Endothelial cell of umbilical vein (primary cell): ENCODE measurements at regions not wholly inside any gene's neighbourhood (a gene's known extent, or its start where the extent isn't known, plus 50 kb on each side); places are given as distances from the start of the nearest gene placed in this dataset.

ENCODE experiments used
- BruUV-seq: library from RNA; stranded (reverse); fragments of 400-500 nt; replicated peaks from 2 replicates; lab custom pipeline; 2021; lab: Mats Ljungman, UMichigan
- CTCF ChIA-PET: fragments of 300-600, 350-600 bp; sonication (Branson Sonifier 250); formaldehyde crosslinking; loops from one replicate; lab custom pipeline; 2021; ENCODE audit warnings: antibody characterized with exemption, inconsistent platforms; lab: Charles Lee
- POLR2A ChIA-PET: fragments of 300-600, 350-600 bp; sonication (Branson Sonifier 250); formaldehyde crosslinking; loops from one replicate; lab custom pipeline; 2021; ENCODE audit warnings: antibody characterized with exemption, inconsistent platforms; lab: Charles Lee
- DNase-seq: peaks from one replicate; pipeline ENCODE4 v3.0.0-alpha.2; 2011; ENCODE audit warnings: low read depth, low spot score
- FAIRE-seq: peaks from 2 replicates; lab custom pipeline; 2011; peaks lifted over from hg19 to GRCh38; lab: Jason Lieb, UNC
- H2AFZ ChIP-seq: 2 replicates; pipeline ENCODE4 v1.6.0; 2012; ENCODE audit warnings: low read depth, low read length, control low read depth, inconsistent platforms
- H3K27ac ChIP-seq: 2 replicates; pipeline ENCODE4 v1.5.1; 2011; ENCODE audit warnings: low read depth, mild to moderate bottlenecking, control low read depth, low read length, moderate library complexity; ENCODE audit not compliant: insufficient read depth
- H3K27me3 ChIP-seq, 2 experiments: 2 replicates each; pipeline versions ENCODE4 v1.6.0 to v1.6.1; 2011; ENCODE audit warnings: low read length in 2 of 2, mixed read lengths in 1 of 2; ENCODE audit not compliant: control insufficient read depth in 2 of 2, insufficient read depth in 2 of 2
- H3K36me3 ChIP-seq, 2 experiments: 2 replicates in 1 of 2; 3 replicates in 1 of 2; pipeline ENCODE4 v1.5.1; 2011; ENCODE audit warnings: low read length in 2 of 2, mild to moderate bottlenecking in 1 of 2, moderate library complexity in 1 of 2; ENCODE audit not compliant: control insufficient read depth in 2 of 2, insufficient read depth in 2 of 2; ENCODE audit errors: extremely low read depth in 1 of 2
- H3K4me1 ChIP-seq: 3 replicates; pipeline ENCODE4 v1.5.1; 2011; ENCODE audit warnings: mild to moderate bottlenecking, low read length; ENCODE audit not compliant: control insufficient read depth, insufficient read depth; ENCODE audit errors: extremely low read depth
- H3K4me2 ChIP-seq: 2 replicates; pipeline ENCODE4 v1.6.1; 2011; ENCODE audit warnings: low read length, control low read depth, mixed read lengths; ENCODE audit not compliant: insufficient read depth
- H3K4me3 ChIP-seq, 3 experiments: fragments of 200-600 bp in 1 of 3; sonication (generic), shearing (Covaris generic) in 1 of 3; replicated peaks in 1 of 3; 2 replicates each; pipeline ENCODE4 v1.5.1; 2011 to 2016; ENCODE audit warnings: control low read depth in 3 of 3, low read length in 3 of 3, mild to moderate bottlenecking in 2 of 3, inconsistent platforms in 1 of 3, low read depth in 1 of 3, moderate library complexity in 1 of 3; ENCODE audit not compliant: insufficient read depth in 1 of 3
- H3K79me2 ChIP-seq: 2 replicates; pipeline ENCODE4 v1.6.0; 2012; ENCODE audit warnings: low read length, inconsistent platforms; ENCODE audit not compliant: control insufficient read depth, insufficient read depth
- H3K9ac ChIP-seq: replicated peaks from 2 replicates; pipeline ENCODE3; 2011; ENCODE audit warnings: low read length, control low read depth; ENCODE audit not compliant: insufficient read depth; ENCODE audit errors: extremely low read depth
- H3K9me1 ChIP-seq: replicated peaks from 3 replicates; pipeline ENCODE4 v1.6.0; 2011; ENCODE audit warnings: mild to moderate bottlenecking, low read length; ENCODE audit not compliant: control insufficient read depth, insufficient read depth; ENCODE audit errors: extremely low read depth
- H3K9me3 ChIP-seq: replicated peaks from 2 replicates; pipeline ENCODE4 v1.5.1; 2012; ENCODE audit warnings: low read length, inconsistent platforms; ENCODE audit not compliant: control insufficient read depth, insufficient read depth
- H4K20me1 ChIP-seq: replicated peaks from 2 replicates; pipeline ENCODE3; 2011; ENCODE audit warnings: mild to moderate bottlenecking, low read length; ENCODE audit not compliant: control insufficient read depth, insufficient read depth; ENCODE audit errors: extremely low read depth
- CTCF ChIP-seq, 2 donors: IDR thresholded peaks; 1 replicate in 1 of 2; 2 replicates in 1 of 2; pipeline ENCODE4 v1.5.1; 2011; ENCODE audit warnings: low read length in 2 of 2, mild to moderate bottlenecking in 2 of 2, moderate library complexity in 2 of 2, control low read depth in 1 of 2, inconsistent platforms in 1 of 2, low read depth in 1 of 2; ENCODE audit not compliant: insufficient read depth in 1 of 2; ENCODE audit errors: extremely low read depth in 1 of 2
- EZH2 ChIP-seq: IDR thresholded peaks from 2 replicates; pipeline ENCODE4 v1.6.1; 2012; ENCODE audit warnings: borderline replicate concordance, low read depth, mild to moderate bottlenecking, moderate library complexity, low read length, inconsistent platforms; ENCODE audit not compliant: severe bottlenecking
- FOS ChIP-seq: IDR thresholded peaks from 2 replicates; pipeline ENCODE4 v1.6.1; 2011; ENCODE audit warnings: mild to moderate bottlenecking, low read length, moderate library complexity, borderline replicate concordance; ENCODE audit not compliant: insufficient read depth
- GATA2 ChIP-seq: IDR thresholded peaks from 2 replicates; pipeline ENCODE4 v1.7.0; 2011; ENCODE audit warnings: low read depth, mild to moderate bottlenecking, moderate library complexity, mixed read lengths, low read length; ENCODE audit not compliant: insufficient read length, insufficient read depth
- JUN ChIP-seq: IDR thresholded peaks from 2 replicates; pipeline ENCODE4 v1.6.1; 2011; ENCODE audit warnings: borderline replicate concordance, low read depth; ENCODE audit not compliant: insufficient read length, insufficient read depth
- MAX ChIP-seq: IDR thresholded peaks from 2 replicates; pipeline ENCODE4 v1.6.1; 2011; ENCODE audit not compliant: insufficient read depth, insufficient read length
- MYC ChIP-seq: IDR thresholded peaks from one replicate; pipeline ENCODE4 v1.6.1; 2011; ENCODE audit warnings: mild to moderate bottlenecking, low read depth, low read length
- POLR2A ChIP-seq: IDR thresholded peaks from 2 replicates; pipeline ENCODE4 v1.6.1; 2012; ENCODE audit warnings: low read depth, mild to moderate bottlenecking, control low read depth, low read length
- POLR2AphosphoS5 ChIP-seq: IDR thresholded peaks from 2 replicates; pipeline ENCODE4 v1.6.1; 2012; ENCODE audit warnings: low read depth, mild to moderate bottlenecking, control low read depth, low read length, moderate library complexity; ENCODE audit not compliant: insufficient read depth
- dilution Hi-C: fragments of 300-500 bp; cut with MboI; formaldehyde crosslinking; loops from one replicate; pipeline ENCODE4 v1.15.0; 2019; ENCODE audit warnings: low sequenced_read_pairs; ENCODE audit not compliant: extremely low pct_ligation_motif_present
- intact Hi-C: fragments of 100-400 bp; cut with micrococcal nuclease; formaldehyde crosslinking; loops from one replicate; pipeline ENCODE4 v1.10.0; 2022

- H3K9ac ChIP-seq: no peak overlapping the region
- H3K36me3 ChIP-seq: no peaks in the 10 kb centered on the region
- H3K4me1 ChIP-seq: no peaks in the 10 kb centered on the region
- no peaks in the 10 kb centered on the region for H3K9me3 ChIP-seq
- H3K27ac ChIP-seq: no peak overlapping the region
- intact Hi-C loops: no loop called here
- FAIRE-seq (no peak), DNase-seq (no peak)
- H3K27me3 ChIP-seq: peaks cover 0 to 3% of the 10 kb centered on the region in 2 experiments
- TF ChIP-seq MAX (no peak), POLR2A (no peak), MYC (no peak), FOS (no peak), POLR2AphosphoS5 (no peak), GATA2 (no peak), JUN (no peak), EZH2 (no peak), CTCF (IDR thresholded peaks at IDR 0.05; ENCODE audit: extremely low read depth in 1 of 2, insufficient read depth in 1 of 2, low read depth in 1 of 2, low read length in 2 of 2) (no peak)
- no peaks in the 10 kb centered on the region for H3K79me2 ChIP-seq
- H4K20me1 ChIP-seq: no peaks in the 10 kb centered on the region
- POLR2A ChIA-PET: no interaction called here
- H3K4me3 ChIP-seq: no peak overlapping the region
- no peak overlapping the region for H2AFZ ChIP-seq
- dilution Hi-C loops: no loop called here
- CTCF ChIA-PET: no interaction called here
- no peaks in the 10 kb centered on the region for H3K9me1 ChIP-seq
- H3K4me2 ChIP-seq: no peak overlapping the region
- BruUV-seq: no TSS peak
Observed at GRCh38 chr2:16008856-16009255, 68.5 kb downstream of the MYCN start.
